Endothelial cell of umbilical vein (primary cell): ENCODE measurements at regions not wholly inside any gene's neighbourhood (a gene's known extent, or its start where the extent isn't known, plus 50 kb on each side); places are given as distances from the start of the nearest gene placed in this dataset.

ENCODE experiments used
- BruUV-seq: library from RNA; stranded (reverse); fragments of 400-500 nt; replicated peaks from 2 replicates; lab custom pipeline; 2021; lab: Mats Ljungman, UMichigan
- CTCF ChIA-PET: fragments of 300-600, 350-600 bp; sonication (Branson Sonifier 250); formaldehyde crosslinking; loops from one replicate; lab custom pipeline; 2021; ENCODE audit warnings: antibody characterized with exemption, inconsistent platforms; lab: Charles Lee
- POLR2A ChIA-PET: fragments of 300-600, 350-600 bp; sonication (Branson Sonifier 250); formaldehyde crosslinking; loops from one replicate; lab custom pipeline; 2021; ENCODE audit warnings: antibody characterized with exemption, inconsistent platforms; lab: Charles Lee
- DNase-seq: peaks from one replicate; pipeline ENCODE4 v3.0.0-alpha.2; 2011; ENCODE audit warnings: low read depth, low spot score
- FAIRE-seq: peaks from 2 replicates; lab custom pipeline; 2011; peaks lifted over from hg19 to GRCh38; lab: Jason Lieb, UNC
- H2AFZ ChIP-seq: 2 replicates; pipeline ENCODE4 v1.6.0; 2012; ENCODE audit warnings: low read depth, low read length, control low read depth, inconsistent platforms
- H3K27ac ChIP-seq: 2 replicates; pipeline ENCODE4 v1.5.1; 2011; ENCODE audit warnings: low read depth, mild to moderate bottlenecking, control low read depth, low read length, moderate library complexity; ENCODE audit not compliant: insufficient read depth
- H3K27me3 ChIP-seq, 2 experiments: 2 replicates each; pipeline versions ENCODE4 v1.6.0 to v1.6.1; 2011; ENCODE audit warnings: low read length in 2 of 2, mixed read lengths in 1 of 2; ENCODE audit not compliant: control insufficient read depth in 2 of 2, insufficient read depth in 2 of 2
- H3K36me3 ChIP-seq, 2 experiments: 2 replicates in 1 of 2; 3 replicates in 1 of 2; pipeline ENCODE4 v1.5.1; 2011; ENCODE audit warnings: low read length in 2 of 2, mild to moderate bottlenecking in 1 of 2, moderate library complexity in 1 of 2; ENCODE audit not compliant: control insufficient read depth in 2 of 2, insufficient read depth in 2 of 2; ENCODE audit errors: extremely low read depth in 1 of 2
- H3K4me1 ChIP-seq: 3 replicates; pipeline ENCODE4 v1.5.1; 2011; ENCODE audit warnings: mild to moderate bottlenecking, low read length; ENCODE audit not compliant: control insufficient read depth, insufficient read depth; ENCODE audit errors: extremely low read depth
- H3K4me2 ChIP-seq: 2 replicates; pipeline ENCODE4 v1.6.1; 2011; ENCODE audit warnings: low read length, control low read depth, mixed read lengths; ENCODE audit not compliant: insufficient read depth
- H3K4me3 ChIP-seq, 3 experiments: fragments of 200-600 bp in 1 of 3; sonication (generic), shearing (Covaris generic) in 1 of 3; replicated peaks in 1 of 3; 2 replicates each; pipeline ENCODE4 v1.5.1; 2011 to 2016; ENCODE audit warnings: control low read depth in 3 of 3, low read length in 3 of 3, mild to moderate bottlenecking in 2 of 3, inconsistent platforms in 1 of 3, low read depth in 1 of 3, moderate library complexity in 1 of 3; ENCODE audit not compliant: insufficient read depth in 1 of 3
- H3K79me2 ChIP-seq: 2 replicates; pipeline ENCODE4 v1.6.0; 2012; ENCODE audit warnings: low read length, inconsistent platforms; ENCODE audit not compliant: control insufficient read depth, insufficient read depth
- H3K9ac ChIP-seq: replicated peaks from 2 replicates; pipeline ENCODE3; 2011; ENCODE audit warnings: low read length, control low read depth; ENCODE audit not compliant: insufficient read depth; ENCODE audit errors: extremely low read depth
- H3K9me1 ChIP-seq: replicated peaks from 3 replicates; pipeline ENCODE4 v1.6.0; 2011; ENCODE audit warnings: mild to moderate bottlenecking, low read length; ENCODE audit not compliant: control insufficient read depth, insufficient read depth; ENCODE audit errors: extremely low read depth
- H3K9me3 ChIP-seq: replicated peaks from 2 replicates; pipeline ENCODE4 v1.5.1; 2012; ENCODE audit warnings: low read length, inconsistent platforms; ENCODE audit not compliant: control insufficient read depth, insufficient read depth
- H4K20me1 ChIP-seq: replicated peaks from 2 replicates; pipeline ENCODE3; 2011; ENCODE audit warnings: mild to moderate bottlenecking, low read length; ENCODE audit not compliant: control insufficient read depth, insufficient read depth; ENCODE audit errors: extremely low read depth
- CTCF ChIP-seq, 2 donors: IDR thresholded peaks; 1 replicate in 1 of 2; 2 replicates in 1 of 2; pipeline ENCODE4 v1.5.1; 2011; ENCODE audit warnings: low read length in 2 of 2, mild to moderate bottlenecking in 2 of 2, moderate library complexity in 2 of 2, control low read depth in 1 of 2, inconsistent platforms in 1 of 2, low read depth in 1 of 2; ENCODE audit not compliant: insufficient read depth in 1 of 2; ENCODE audit errors: extremely low read depth in 1 of 2
- EZH2 ChIP-seq: IDR thresholded peaks from 2 replicates; pipeline ENCODE4 v1.6.1; 2012; ENCODE audit warnings: borderline replicate concordance, low read depth, mild to moderate bottlenecking, moderate library complexity, low read length, inconsistent platforms; ENCODE audit not compliant: severe bottlenecking
- FOS ChIP-seq: IDR thresholded peaks from 2 replicates; pipeline ENCODE4 v1.6.1; 2011; ENCODE audit warnings: mild to moderate bottlenecking, low read length, moderate library complexity, borderline replicate concordance; ENCODE audit not compliant: insufficient read depth
- GATA2 ChIP-seq: IDR thresholded peaks from 2 replicates; pipeline ENCODE4 v1.7.0; 2011; ENCODE audit warnings: low read depth, mild to moderate bottlenecking, moderate library complexity, mixed read lengths, low read length; ENCODE audit not compliant: insufficient read length, insufficient read depth
- JUN ChIP-seq: IDR thresholded peaks from 2 replicates; pipeline ENCODE4 v1.6.1; 2011; ENCODE audit warnings: borderline replicate concordance, low read depth; ENCODE audit not compliant: insufficient read length, insufficient read depth
- MYC ChIP-seq: IDR thresholded peaks from one replicate; pipeline ENCODE4 v1.6.1; 2011; ENCODE audit warnings: mild to moderate bottlenecking, low read depth, low read length
- POLR2A ChIP-seq: IDR thresholded peaks from 2 replicates; pipeline ENCODE4 v1.6.1; 2012; ENCODE audit warnings: low read depth, mild to moderate bottlenecking, control low read depth, low read length
- POLR2AphosphoS5 ChIP-seq: IDR thresholded peaks from 2 replicates; pipeline ENCODE4 v1.6.1; 2012; ENCODE audit warnings: low read depth, mild to moderate bottlenecking, control low read depth, low read length, moderate library complexity; ENCODE audit not compliant: insufficient read depth
- dilution Hi-C: fragments of 300-500 bp; cut with MboI; formaldehyde crosslinking; loops from one replicate; pipeline ENCODE4 v1.15.0; 2019; ENCODE audit warnings: low sequenced_read_pairs; ENCODE audit not compliant: extremely low pct_ligation_motif_present
- intact Hi-C: fragments of 100-400 bp; cut with micrococcal nuclease; formaldehyde crosslinking; loops from one replicate; pipeline ENCODE4 v1.10.0; 2022
- TF ChIP-seq, protein P1 (sequence below): IDR thresholded peaks from 2 replicates; pipeline ENCODE4 v1.6.1; 2011; ENCODE audit not compliant: insufficient read depth, insufficient read length

DNA sequence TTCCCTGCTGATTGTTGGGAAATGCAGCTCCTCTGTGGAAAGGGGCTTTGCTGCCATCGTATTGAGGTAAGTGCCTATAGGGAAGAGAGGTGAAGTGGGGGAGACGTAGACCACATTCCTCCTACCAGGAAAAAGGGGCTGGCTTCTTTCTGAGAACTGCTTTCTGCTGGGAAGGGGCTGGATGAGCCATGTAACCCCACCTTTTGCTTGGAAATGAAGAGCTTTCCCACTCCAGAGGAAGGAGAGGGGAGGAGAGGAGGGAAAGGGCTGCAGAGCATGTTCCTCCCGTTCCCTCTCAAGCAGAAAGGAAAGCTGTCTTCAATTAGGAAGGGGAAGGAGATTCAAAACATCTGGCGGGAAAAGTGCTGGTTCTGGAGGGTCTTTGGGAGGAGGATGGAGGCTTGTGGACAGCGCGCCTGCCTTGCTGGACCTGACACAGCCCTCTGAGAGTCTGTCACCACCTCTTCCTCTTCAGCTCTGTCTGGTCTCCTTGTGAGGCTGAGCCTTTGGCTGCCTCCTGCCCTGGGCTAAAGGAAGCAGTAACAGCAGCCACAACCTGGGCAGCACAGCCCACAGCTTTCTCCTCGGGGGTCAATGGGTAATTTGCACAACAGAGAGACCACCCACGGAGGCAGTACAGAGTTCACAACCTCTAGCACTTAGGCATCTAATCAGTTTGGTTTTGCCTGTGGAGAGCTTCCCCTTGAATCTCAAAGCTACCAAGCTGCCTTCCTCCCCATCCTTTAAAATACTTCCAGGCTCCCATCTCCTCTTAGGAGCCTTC, 410.0 kb upstream of the TNP1 start:
- CTCF ChIA-PET: no interaction called here

GRCh38 chr2:217268978-217269377, 409.1 kb upstream of the TNP1 start:
- ChIA-PET CTCF (no interaction called here), POLR2A (no interaction called here)
- Histone ChIP-seq H3K9me3 (no peaks in the 10 kb centered on the region), H3K27ac (no peak overlapping the region), H2AFZ (no peak overlapping the region), H3K4me1 (no peaks in the 10 kb centered on the region), H3K9me1 (no peaks in the 10 kb centered on the region), H3K79me2 (no peaks in the 10 kb centered on the region), H3K36me3 (no peaks in the 10 kb centered on the region), H3K27me3 (no peaks in the 10 kb centered on the region), H4K20me1 (no peaks in the 10 kb centered on the region), H3K4me3 (no peak overlapping the region), H3K9ac (no peak overlapping the region), H3K4me2 (no peak overlapping the region)
- DNase-seq (no peak), FAIRE-seq (no peak)
- intact Hi-C loops (no loop called here), dilution Hi-C loops (no loop called here)
- no TSS peak for BruUV-seq
- no peak for TF ChIP-seq CTCF (IDR thresholded peaks at IDR 0.05; ENCODE audit: extremely low read depth in 1 of 2, insufficient read depth in 1 of 2, low read depth in 1 of 2, low read length in 2 of 2)
- no peak for TF ChIP-seq JUN
- TF ChIP-seq, protein P1, sequence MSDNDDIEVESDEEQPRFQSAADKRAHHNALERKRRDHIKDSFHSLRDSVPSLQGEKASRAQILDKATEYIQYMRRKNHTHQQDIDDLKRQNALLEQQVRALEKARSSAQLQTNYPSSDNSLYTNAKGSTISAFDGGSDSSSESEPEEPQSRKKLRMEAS: no peak
- no peak for TF ChIP-seq MYC
- no peak for TF ChIP-seq GATA2
- no peak for TF ChIP-seq POLR2A
- TF ChIP-seq POLR2AphosphoS5: no peak
- no peak for TF ChIP-seq FOS
- TF ChIP-seq EZH2: no peak

More for the DNA sequence above, 410.0 kb upstream of the TNP1 start:
- H3K4me2 ChIP-seq: no peak overlapping the region
- H3K9me1 ChIP-seq: no peaks in the 10 kb centered on the region
- no peaks in the 10 kb centered on the region for H3K27me3 ChIP-seq
- BruUV-seq: no TSS peak
- H4K20me1 ChIP-seq: no peaks in the 10 kb centered on the region
- no peaks in the 10 kb centered on the region for H3K4me1 ChIP-seq
- no peaks in the 10 kb centered on the region for H3K36me3 ChIP-seq
- POLR2A ChIA-PET: no interaction called here
- H3K27ac ChIP-seq: no peak overlapping the region
- intact Hi-C loops: no loop called here
- H3K9ac ChIP-seq: no peak overlapping the region
- TF ChIP-seq FOS: no peak
- no peak for FAIRE-seq
- dilution Hi-C loops: no loop called here
- no peaks in the 10 kb centered on the region for H3K9me3 ChIP-seq
- H3K79me2 ChIP-seq: no peaks in the 10 kb centered on the region
- no peak for DNase-seq
- no peak overlapping the region for H3K4me3 ChIP-seq
- H2AFZ ChIP-seq: no peak overlapping the region
